ENCODE measurements at regions not wholly inside any gene's neighbourhood (a gene's known extent, or its start where the extent isn't known, plus 50 kb on each side); places are given as distances from the start of the nearest gene placed in this dataset.
"Not testable (repeated sequence)": the region's sequence is repeated elsewhere in the genome, so short reads cannot be mapped to it uniquely, and the experiment has no call there.

GRCh38 chr15:24054547-24055245 lies 367.6 kb upstream of the NDN start:
- POLR2A ChIA-PET (ENCODE audit: partially characterized antibody), result no interaction called here

GRCh38 chr15:24067733-24068501 lies 380.8 kb upstream of the NDN start:
- no peak overlapping the region for H3K4me3 ChIP-seq (ENCODE audit: low read length in 2 of 2)
- H3K27ac ChIP-seq (ENCODE audit: low read depth, low read length), result no peak overlapping the region
- no peak for DNase-seq
- no peaks in the 10 kb centered on the region for H3K4me1 Mint-ChIP-seq
- H3K27me3 Mint-ChIP-seq, result no peaks in the 10 kb centered on the region
- ChIA-PET POLR2A (ENCODE audit: partially characterized antibody) (no interaction called here), CTCF (ENCODE audit: partially characterized antibody) (no interaction called here)
- H3K4me3 Mint-ChIP-seq, result no peak overlapping the region
- peaks cover 0 to 31% (median 14%) of the 10 kb centered on the region in 8 donors for H3K9me3 Mint-ChIP-seq
- no peaks in the 10 kb centered on the region for H3K36me3 ChIP-seq (ENCODE audit: insufficient read depth, low read length)
- no peaks in the 10 kb centered on the region for H3K4me1 ChIP-seq (ENCODE audit: insufficient read depth, low read length)
- no peaks in the 10 kb centered on the region for H3K9me3 ChIP-seq (ENCODE audit: control insufficient read depth in 1 of 2, low read length in 2 of 2)
- H3K27me3 ChIP-seq (ENCODE audit: insufficient read depth, low read length), result no peaks in the 10 kb centered on the region
- no peaks in the 10 kb centered on the region for H3K36me3 Mint-ChIP-seq
- H3K27ac Mint-ChIP-seq, result no peak overlapping the region
- intact Hi-C loops (cut with micrococcal nuclease), result no loop called here

More at GRCh38 chr15:24054547-24055245, 367.6 kb upstream of the NDN start:
- Histone ChIP-seq H3K27me3 (ENCODE audit: insufficient read depth, low read length) (no peaks in the 10 kb centered on the region), H3K27ac (ENCODE audit: low read depth, low read length) (no peak overlapping the region), H3K4me3 (ENCODE audit: low read length in 2 of 2) (no peak overlapping the region), H3K36me3 (ENCODE audit: insufficient read depth, low read length) (no peaks in the 10 kb centered on the region), H3K9me3 (ENCODE audit: control insufficient read depth in 1 of 2, low read length in 2 of 2) (no peaks in the 10 kb centered on the region), H3K4me1 (ENCODE audit: insufficient read depth, low read length) (no peaks in the 10 kb centered on the region)
- Mint-ChIP-seq H3K27ac (no peak overlapping the region), H3K9me3 (peaks cover 0 to 8% (median 3%) of the 10 kb centered on the region in 8 donors), H3K27me3 (no peaks in the 10 kb centered on the region), H3K4me3 (no peak overlapping the region), H3K36me3 (no peaks in the 10 kb centered on the region), H3K4me1 (no peaks in the 10 kb centered on the region)
- no peak for DNase-seq
- intact Hi-C loops (cut with micrococcal nuclease), result no loop called here
- CTCF ChIA-PET (ENCODE audit: partially characterized antibody), result no interaction called here

GRCh38 chr15:24075420-24076089 lies 388.4 kb upstream of the NDN start:
- no peak for DNase-seq
- H3K9me3 Mint-ChIP-seq, result peaks cover 0 to 16% (median 6%) of the 10 kb centered on the region in 8 donors
- no peak overlapping the region for H3K4me3 ChIP-seq (ENCODE audit: low read length in 2 of 2)
- no peak overlapping the region for H3K27ac ChIP-seq (ENCODE audit: low read depth, low read length)
- POLR2A ChIA-PET (ENCODE audit: partially characterized antibody), result no interaction called here
- intact Hi-C loops (cut with micrococcal nuclease), result no loop called here
- H3K4me3 Mint-ChIP-seq, result no peak overlapping the region
- no peaks in the 10 kb centered on the region for H3K4me1 ChIP-seq (ENCODE audit: insufficient read depth, low read length)
- no peaks in the 10 kb centered on the region for H3K27me3 ChIP-seq (ENCODE audit: insufficient read depth, low read length)
- no peak overlapping the region for H3K27ac Mint-ChIP-seq
- H3K27me3 Mint-ChIP-seq, result no peaks in the 10 kb centered on the region
- no peaks in the 10 kb centered on the region for H3K36me3 Mint-ChIP-seq
- H3K4me1 Mint-ChIP-seq, result no peaks in the 10 kb centered on the region
- no peaks in the 10 kb centered on the region for H3K9me3 ChIP-seq (ENCODE audit: control insufficient read depth in 1 of 2, low read length in 2 of 2)
- CTCF ChIA-PET (ENCODE audit: partially characterized antibody), result no interaction called here
- no peaks in the 10 kb centered on the region for H3K36me3 ChIP-seq (ENCODE audit: insufficient read depth, low read length)

GRCh38 chr15:24076090-24076784 lies 389.1 kb upstream of the NDN start:
- H3K27me3 Mint-ChIP-seq, result no peaks in the 10 kb centered on the region
- Histone ChIP-seq H3K4me1 (ENCODE audit: insufficient read depth, low read length) (no peaks in the 10 kb centered on the region), H3K9me3 (ENCODE audit: control insufficient read depth in 1 of 2, low read length in 2 of 2) (no peaks in the 10 kb centered on the region), H3K27me3 (ENCODE audit: insufficient read depth, low read length) (no peaks in the 10 kb centered on the region), H3K27ac (ENCODE audit: low read depth, low read length) (no peak overlapping the region), H3K4me3 (ENCODE audit: low read length in 2 of 2) (no peak overlapping the region), H3K36me3 (ENCODE audit: insufficient read depth, low read length) (no peaks in the 10 kb centered on the region)
- H3K4me3 Mint-ChIP-seq, result no peak overlapping the region
- intact Hi-C loops (cut with micrococcal nuclease), result no loop called here
- no peak for DNase-seq
- H3K9me3 Mint-ChIP-seq, result peaks cover 0 to 13% (median 6%) of the 10 kb centered on the region in 8 donors
- ChIA-PET POLR2A (ENCODE audit: partially characterized antibody) (no interaction called here), CTCF (ENCODE audit: partially characterized antibody) (no interaction called here)
- no peaks in the 10 kb centered on the region for H3K4me1 Mint-ChIP-seq
- H3K36me3 Mint-ChIP-seq, result no peaks in the 10 kb centered on the region
- no peak overlapping the region for H3K27ac Mint-ChIP-seq

GRCh38 chr15:24078310-24079029 lies 391.4 kb upstream of the NDN start:
- CTCF ChIA-PET (ENCODE audit: partially characterized antibody), result no interaction called here
- Mint-ChIP-seq H3K4me3 (no peak overlapping the region), H3K9me3 (peaks cover 0 to 18% (median 5%) of the 10 kb centered on the region in 8 donors), H3K27me3 (no peaks in the 10 kb centered on the region), H3K27ac (no peak overlapping the region), H3K4me1 (no peaks in the 10 kb centered on the region), H3K36me3 (no peaks in the 10 kb centered on the region)
- no peaks in the 10 kb centered on the region for H3K27me3 ChIP-seq (ENCODE audit: insufficient read depth, low read length)
- H3K9me3 ChIP-seq (ENCODE audit: control insufficient read depth in 1 of 2, low read length in 2 of 2), result no peaks in the 10 kb centered on the region
- no peak overlapping the region for H3K27ac ChIP-seq (ENCODE audit: low read depth, low read length)
- no peaks in the 10 kb centered on the region for H3K4me1 ChIP-seq (ENCODE audit: insufficient read depth, low read length)
- POLR2A ChIA-PET (ENCODE audit: partially characterized antibody), result no interaction called here
- H3K4me3 ChIP-seq (ENCODE audit: low read length in 2 of 2), result no peak overlapping the region
- no peak for DNase-seq
- no peaks in the 10 kb centered on the region for H3K36me3 ChIP-seq (ENCODE audit: insufficient read depth, low read length)
- intact Hi-C loops (cut with micrococcal nuclease), result no loop called here

- CTCF ChIA-PET (ENCODE audit: partially characterized antibody); H3K4me3 ChIP-seq (ENCODE audit: low read length in 2 of 2); H3K27ac ChIP-seq (ENCODE audit: low read depth, low read length); H3K9me3 ChIP-seq (ENCODE audit: control insufficient read depth in 1 of 2, low read length in 2 of 2); intact Hi-C loops (cut with micrococcal nuclease); H3K27me3 Mint-ChIP-seq; H3K27me3 ChIP-seq (ENCODE audit: insufficient read depth, low read length); H3K36me3 ChIP-seq (ENCODE audit: insufficient read depth, low read length); POLR2A ChIA-PET (ENCODE audit: partially characterized antibody); H3K4me1 ChIP-seq (ENCODE audit: insufficient read depth, low read length); DNase-seq; H3K4me3 Mint-ChIP-seq; H3K4me1 Mint-ChIP-seq; H3K27ac Mint-ChIP-seq; H3K36me3 Mint-ChIP-seq: not testable (repeated sequence)
- H3K9me3 Mint-ChIP-seq, result peaks cover 6 to 24% (median 22%) of the 10 kb centered on the region in 8 donors
These were observed 401.8 kb upstream of the NDN start for GRCh38 chr15:24088941-24089340.

- H3K4me1 Mint-ChIP-seq; H3K27ac Mint-ChIP-seq; H3K4me3 Mint-ChIP-seq; intact Hi-C loops (cut with micrococcal nuclease); CTCF ChIA-PET (ENCODE audit: partially characterized antibody); H3K36me3 ChIP-seq (ENCODE audit: insufficient read depth, low read length); H3K27me3 ChIP-seq (ENCODE audit: insufficient read depth, low read length); H3K36me3 Mint-ChIP-seq; H3K27me3 Mint-ChIP-seq; DNase-seq; H3K27ac ChIP-seq (ENCODE audit: low read depth, low read length); H3K9me3 ChIP-seq (ENCODE audit: control insufficient read depth in 1 of 2, low read length in 2 of 2); H3K4me3 ChIP-seq (ENCODE audit: low read length in 2 of 2); POLR2A ChIA-PET (ENCODE audit: partially characterized antibody); H3K4me1 ChIP-seq (ENCODE audit: insufficient read depth, low read length); H3K9me3 Mint-ChIP-seq: not testable (repeated sequence)
These were observed 414.4 kb upstream of the NDN start for GRCh38 chr15:24101503-24101902.

Data from CD4-positive, alpha-beta memory T cell (primary cell).